HG03575 (cell line): ENCODE measurements at regions not wholly inside any gene's neighbourhood (a gene's known extent, or its start where the extent isn't known, plus 50 kb on each side); places are given as distances from the start of the nearest gene placed in this dataset.

Experiments used
- ATAC-seq: cut with Tn5 transposase; IDR thresholded peaks from one replicate; pipeline ENCODE4 v1.9.1; 2021; ENCODE audit not compliant: unreplicated experiment, insufficient number of reproducible peaks, low FRiP score; ENCODE audit errors: extremely low read depth

DNA sequence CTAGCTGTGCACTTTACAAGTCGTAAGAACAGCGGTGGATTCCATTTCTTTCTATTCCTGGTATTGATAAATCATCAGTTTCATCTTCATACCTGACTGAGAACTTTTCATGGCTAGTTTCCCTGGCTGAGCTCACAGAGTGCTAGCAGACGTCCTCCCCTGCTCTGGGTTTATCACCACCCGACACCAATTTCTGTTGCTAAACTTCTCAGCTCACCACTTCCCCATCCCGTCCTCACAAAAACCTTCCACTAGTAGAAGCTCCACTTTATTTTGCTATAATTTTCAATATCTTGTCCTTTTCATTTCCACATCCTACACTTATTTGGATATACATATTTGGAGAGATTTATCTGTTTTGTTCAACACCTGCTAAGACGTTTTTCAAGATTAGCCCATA lies 869.4 kb upstream of the FRG1 start:
- ATAC-seq, result no peak

DNA sequence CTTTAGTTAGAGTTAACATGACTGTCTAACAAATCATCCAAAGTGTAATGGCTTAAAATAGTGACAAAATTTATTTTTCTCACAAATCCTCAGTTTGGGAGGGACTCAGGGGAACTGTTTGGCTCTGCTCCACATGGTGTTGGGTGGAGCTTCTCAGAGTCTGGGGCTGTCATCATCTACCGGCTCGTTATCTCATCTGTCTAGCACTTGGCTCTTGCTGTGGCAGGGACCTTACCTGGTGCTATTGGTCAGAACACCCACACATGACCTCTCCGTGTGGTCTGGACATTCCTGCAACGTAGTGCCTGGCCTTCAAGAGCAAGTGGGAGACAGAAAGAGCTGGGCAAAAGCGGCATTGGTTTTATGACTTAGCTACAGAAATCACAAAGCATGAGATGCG lies 866.9 kb upstream of the FRG1 start:
- no peak for ATAC-seq

DNA sequence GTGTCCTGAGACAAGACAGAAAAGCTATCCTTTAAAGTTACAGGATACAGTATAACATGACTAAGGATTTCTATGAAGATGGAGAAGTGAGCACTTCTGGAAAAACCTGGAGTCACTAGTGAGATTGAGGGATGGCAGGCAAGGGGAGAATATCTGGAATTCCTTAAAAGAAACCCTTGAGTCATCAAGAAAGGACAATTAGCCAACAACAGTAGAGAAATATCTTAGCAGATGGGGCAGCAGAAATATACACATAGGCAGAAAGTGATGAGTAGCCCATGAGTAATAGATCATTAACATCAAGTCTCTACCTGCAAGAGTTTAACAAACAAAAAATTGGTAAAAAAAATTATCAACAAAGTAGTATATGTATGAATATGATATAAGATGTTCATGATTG lies 858.8 kb upstream of the FRG1 start:
- ATAC-seq, result no peak

DNA sequence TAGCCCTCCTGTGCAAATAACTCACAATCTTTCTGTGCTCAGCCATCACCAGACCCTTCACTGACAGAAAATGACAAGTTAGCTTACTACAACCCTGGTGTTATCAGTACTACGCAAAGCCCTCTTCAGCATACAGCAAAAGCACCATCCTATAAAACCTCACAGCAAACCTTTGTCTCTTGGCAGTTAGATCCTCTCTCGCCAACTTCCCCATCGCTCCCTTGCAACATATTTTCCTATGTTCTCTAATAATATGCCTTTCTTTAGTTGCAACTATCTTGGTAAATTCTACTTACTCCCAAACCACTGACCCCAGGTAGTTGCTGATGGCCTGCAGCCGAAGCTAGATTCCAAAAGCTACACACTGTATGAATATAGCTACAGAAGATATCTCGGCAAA lies 856.9 kb upstream of the FRG1 start:
- no peak for ATAC-seq

DNA sequence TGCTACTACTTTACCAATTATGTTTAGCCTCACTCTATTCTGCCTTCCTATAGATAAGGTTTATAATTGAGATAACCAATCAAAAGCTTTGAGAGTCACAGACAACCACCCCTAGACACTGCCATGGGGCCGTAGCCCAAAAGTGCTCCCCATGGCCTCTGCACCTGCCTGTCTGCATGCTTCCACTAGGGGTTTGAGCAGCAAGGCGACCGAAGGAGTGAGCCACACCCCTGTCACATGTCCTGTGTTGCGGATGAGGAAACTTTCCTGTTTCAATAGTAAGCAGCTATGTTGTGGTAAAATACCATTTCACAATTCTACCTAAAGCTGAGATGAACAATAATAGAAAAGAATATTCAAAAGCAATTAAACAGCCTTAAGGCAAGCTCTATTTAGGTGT lies 856.0 kb upstream of the FRG1 start:
- ATAC-seq, result no peak

DNA sequence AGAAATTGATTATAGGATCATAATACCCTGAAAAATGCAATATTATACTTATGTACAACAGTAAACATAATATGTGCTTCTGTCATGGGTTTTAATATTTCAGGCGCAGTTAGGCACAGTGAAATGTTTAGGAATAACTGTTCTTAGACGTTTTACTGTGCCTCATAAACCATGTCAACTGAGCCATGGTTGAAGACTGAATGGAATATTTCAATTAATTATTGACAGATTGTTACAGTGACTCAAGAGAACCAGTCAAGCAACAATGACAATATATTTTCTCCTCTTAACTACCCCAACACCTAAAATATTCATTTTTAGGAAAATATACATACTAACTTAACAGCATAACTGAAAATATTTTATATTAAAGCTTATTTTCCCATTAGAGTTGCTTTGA lies 852.7 kb upstream of the FRG1 start:
- ATAC-seq, result no peak

DNA sequence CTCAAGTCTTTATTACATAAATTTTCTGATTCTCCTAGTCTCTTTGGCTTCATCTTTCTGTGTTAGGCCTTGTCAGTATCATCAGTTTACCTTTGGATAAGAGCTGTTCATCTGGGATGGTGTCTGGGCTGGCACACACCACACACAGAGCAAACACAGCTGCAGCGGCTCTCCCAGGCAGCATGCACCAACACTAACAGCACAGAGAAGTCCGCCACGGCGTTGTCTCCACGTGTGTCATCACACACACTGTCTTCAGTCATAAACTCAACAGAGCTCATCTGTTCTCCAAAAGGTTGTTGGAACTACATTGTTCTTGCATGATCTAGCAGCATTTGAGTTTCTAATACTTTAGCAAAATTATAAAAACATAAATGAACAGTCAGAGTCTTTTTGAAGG lies 851.9 kb upstream of the FRG1 start:
- ATAC-seq, result no peak

DNA sequence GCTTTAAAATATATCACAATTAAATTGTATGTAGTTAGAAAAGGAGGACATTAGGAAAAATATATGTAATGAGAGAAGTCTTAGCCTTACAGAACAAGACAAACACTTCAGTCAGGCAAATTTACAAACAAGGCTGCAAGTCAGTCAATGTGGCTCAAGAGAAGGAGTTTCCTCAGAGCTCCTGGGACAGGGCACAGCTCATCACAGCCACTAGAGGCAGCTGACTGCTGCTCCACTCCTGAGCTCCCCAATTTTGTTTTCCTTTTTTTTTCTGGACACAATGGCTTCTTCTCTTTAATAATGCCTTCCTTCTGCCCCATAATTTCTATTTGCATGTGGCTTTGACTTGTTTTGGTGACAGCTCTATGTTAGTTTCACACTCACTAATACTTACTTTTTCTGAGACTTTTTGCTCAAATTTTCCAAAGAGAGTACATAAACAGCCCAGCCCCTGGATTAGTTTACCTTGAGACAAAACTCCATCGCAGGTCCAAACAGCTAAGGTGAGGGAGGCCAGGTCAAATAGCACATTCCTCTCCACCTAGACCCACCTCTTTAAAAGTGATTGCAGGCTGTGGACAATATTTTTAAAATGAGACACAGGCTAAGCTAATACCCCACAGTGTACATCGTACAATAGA lies 850.4 kb upstream of the FRG1 start:
- ATAC-seq, result no peak

DNA sequence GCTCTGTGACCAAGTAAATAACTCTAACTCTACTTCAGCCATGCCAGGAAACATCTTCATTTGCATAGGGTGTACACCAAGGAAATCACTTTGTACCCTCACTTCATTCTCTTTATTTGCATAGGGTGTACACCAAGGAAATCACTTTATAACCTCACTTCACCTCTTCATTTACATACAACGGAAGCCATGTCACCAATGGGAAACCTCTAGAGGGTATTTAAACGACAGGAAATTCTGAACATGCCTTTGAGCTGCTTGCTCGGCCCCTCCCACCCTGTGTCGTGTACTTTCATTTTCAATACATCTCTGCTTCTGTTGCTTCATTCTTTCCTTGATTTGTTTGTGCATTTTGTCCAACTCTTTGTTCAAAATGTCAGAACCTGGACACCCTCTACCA lies 848.1 kb upstream of the FRG1 start:
- no peak for ATAC-seq

DNA sequence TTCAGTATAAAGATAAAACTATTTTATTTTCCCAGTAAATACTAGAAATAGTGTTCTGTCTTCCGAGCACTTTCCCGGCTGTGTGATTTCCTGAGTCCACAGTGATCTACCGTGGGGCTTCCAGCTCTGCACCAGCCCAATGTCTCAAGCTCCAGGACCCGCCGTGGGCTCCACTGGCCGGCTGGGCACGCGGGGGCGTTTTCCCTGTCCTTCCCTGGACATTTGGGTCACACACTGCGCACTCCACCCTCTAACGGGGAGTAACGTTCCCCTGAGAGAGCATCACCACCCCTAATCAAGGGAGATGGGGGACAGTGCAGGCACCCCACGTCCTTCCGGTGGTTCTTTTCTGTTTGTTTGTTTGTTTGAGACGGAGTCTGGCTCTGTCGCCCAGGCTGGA lies 844.6 kb upstream of the FRG1 start:
- no peak for ATAC-seq

DNA sequence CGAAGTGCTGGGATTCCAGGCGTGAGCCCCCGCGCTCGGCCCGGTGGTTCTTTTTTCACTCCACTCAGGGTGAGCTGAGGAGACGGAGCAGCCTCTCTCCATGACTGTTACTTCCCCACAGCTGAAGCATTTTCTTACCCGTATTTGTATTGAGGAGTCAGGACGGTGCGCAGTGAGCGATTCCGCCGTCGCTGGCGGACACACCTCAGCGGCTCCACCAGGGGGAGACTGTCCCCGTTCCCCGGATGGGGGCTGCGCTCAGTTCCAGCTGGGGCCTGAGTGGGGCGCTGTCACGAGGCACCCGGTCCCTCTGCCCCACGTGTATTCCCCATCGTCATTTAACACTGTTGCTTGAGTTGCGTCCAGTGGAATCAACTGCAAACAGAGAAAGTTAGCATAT lies 844.0 kb upstream of the FRG1 start:
- ATAC-seq, result no peak

DNA sequence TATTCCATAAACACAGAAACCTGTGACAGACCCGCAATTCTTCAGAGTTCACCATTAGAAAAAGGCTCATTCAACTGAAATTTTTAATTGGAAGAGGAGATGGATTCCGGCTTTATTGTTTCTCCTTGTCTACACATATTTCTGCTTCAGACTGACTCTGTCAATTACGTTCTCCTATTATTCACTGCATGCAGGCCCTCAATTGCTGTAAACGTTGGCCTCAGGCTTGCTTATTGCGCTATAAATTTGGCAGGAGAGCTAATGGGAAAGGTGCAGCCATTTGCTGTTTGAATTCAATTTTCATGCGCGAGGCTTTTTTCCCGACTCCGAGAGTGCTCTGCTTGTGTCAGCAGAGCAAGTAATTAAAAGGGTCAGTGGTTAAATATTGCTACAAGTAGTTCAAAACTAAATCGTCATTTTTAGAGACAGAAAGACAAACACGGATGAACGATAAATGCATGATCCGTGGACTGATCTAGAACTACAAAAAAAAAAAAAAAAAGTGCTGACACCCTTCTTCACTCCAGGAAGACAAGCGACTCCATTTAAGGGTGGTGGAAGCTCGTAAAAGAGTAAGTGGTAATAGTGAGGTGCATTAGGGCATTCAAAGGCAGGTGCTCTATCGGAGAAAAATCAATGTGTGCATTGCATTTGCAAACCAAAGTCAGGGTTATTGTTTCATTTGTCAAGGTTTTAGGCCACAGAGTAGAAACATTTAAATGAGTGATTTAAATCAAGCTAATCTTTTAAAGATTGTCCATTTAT lies 841.6 kb upstream of the FRG1 start:
- no peak for ATAC-seq

DNA sequence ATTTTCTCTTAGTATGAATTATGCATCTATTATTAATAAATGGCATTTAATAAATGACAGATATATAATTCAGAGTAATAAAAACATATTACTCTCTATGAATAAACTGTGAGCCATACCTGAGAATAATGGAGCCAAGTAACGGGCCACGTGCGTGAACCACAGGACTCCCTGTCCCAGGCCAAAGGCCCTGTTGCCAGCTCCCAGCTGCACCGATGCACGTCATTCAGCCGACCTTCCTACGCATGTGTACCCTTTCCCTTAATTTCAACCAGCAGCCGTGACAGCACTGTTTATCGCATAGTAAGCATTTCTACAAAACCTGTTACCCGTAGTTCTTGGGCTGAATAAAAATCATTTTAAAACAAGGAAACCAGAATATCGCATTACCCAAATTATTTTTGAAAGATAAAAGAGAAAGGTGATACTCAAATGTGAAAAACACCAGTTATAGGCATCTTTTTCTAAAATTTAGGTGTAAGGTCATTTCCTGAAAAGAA lies 827.2 kb upstream of the FRG1 start:
- ATAC-seq, result no peak

DNA sequence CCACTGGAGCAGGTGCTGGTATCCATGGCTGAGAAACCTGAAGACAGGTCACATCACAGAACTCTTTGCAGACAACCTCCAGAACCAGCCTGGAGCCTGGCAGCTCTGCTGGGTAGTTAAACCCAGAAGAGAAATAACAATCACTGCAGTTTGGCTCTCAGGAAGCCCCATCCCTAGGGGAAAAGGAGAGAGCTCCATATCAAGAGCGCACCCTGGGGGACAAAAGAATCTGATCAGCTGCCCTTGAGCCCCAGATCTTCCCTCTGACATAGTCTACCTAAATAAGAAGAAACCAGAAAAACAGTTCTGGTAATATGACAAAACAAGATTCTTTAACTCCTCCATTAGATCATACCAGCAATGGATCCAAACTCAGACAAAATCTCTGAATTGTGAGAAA lies 823.2 kb upstream of the FRG1 start:
- no peak for ATAC-seq

DNA sequence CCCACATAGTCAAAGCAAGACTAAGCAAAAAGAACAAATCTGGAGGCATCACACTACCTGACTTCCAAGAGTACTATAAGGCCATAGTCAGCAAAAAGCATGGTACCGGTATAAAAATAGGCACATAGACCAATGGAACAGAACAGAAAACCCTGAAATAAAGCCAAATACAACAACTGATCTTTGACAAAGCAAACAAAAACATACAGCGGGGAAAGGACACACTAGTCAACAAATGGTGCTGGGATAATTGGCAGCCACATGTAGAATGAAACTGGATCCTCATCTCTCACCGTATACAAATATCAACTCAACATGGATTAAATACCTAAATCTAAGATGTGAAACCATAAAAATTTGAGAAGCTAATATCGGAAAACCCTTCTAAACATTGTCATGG lies 819.3 kb upstream of the FRG1 start:
- ATAC-seq, result no peak

DNA sequence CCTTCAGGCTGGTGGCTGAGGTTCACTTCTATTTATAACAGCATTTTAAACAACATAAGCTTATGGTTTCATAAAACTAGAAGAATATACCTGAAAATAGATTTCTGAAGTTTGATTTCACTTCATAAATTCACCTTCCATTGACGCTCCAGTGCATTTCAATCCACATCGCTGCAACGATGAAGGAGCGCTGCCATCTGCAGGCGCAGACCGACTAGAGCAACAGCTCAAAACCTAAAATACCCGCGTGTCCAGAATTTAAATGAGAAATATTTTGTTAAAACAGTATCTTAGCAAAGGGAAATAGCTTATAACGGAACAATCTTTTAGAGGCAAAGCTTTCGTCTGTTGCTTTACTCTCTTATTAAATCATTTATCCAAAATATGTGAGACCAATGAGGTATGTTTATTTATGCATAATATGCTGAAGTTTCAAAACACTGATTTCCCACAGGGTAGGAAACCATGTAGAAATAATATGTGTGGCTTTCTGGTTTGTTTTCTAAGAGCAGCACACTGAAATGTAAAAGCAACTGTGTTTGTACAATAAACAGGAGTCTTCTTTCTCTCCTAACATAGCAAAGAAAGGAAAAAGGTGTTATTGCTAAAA lies 816.4 kb upstream of the FRG1 start:
- ATAC-seq, result no peak

DNA sequence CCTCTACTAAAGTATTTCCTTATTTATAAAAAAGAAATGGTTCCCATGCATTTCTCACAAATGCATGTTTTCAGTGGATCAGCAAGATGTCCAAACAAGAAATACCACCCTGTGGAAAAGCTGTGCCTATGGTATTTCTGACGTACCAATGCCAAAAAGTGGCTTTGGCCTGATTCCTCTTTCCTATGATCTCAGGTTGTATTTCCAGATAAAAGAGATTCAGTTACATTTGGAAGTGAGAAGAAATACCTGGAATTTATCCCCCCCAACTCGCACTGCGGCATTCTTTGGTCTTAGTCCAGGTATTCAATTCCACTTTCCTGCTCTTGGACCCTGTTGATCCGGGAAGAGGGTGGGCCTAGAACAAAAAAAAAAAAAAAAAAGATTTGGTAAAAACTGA lies 815.9 kb upstream of the FRG1 start:
- ATAC-seq, result no peak

DNA sequence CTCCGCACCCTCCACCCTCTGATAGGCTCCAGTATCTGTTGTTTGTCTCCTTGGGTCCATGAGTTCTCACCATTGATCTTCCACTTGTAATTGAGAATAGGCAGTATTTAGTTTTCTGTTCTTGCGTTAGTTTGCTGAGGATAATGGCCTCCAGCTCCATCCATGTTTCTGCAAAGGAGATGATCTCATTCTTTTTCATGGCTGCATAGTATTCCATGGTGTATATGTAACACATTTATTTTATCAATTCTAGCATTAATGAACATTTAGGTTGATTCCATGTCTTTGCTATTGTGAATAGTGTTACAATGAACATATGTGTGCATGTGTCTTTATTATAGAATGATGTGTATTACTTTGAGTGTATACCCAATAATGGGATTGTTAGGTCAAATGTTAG lies 814.6 kb upstream of the FRG1 start:
- no peak for ATAC-seq

DNA sequence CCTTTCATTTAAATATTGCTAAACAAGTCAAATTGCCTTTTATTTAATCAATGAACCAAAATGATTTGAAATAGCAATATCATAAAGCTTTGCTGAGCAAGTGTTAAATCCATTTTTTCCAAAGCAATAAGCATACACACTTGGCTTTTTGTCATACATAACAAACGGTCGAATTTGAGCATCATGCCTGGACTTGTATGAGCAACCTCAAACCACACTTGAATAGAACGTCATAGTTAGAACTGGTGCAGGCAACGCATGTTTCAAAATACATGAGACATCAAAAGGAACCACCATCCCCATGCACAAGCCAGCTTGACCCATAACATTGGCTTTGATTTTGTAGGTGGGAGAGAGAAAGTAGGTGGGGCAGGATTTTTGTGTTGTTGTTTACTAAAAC lies 812.3 kb upstream of the FRG1 start:
- no peak for ATAC-seq

DNA sequence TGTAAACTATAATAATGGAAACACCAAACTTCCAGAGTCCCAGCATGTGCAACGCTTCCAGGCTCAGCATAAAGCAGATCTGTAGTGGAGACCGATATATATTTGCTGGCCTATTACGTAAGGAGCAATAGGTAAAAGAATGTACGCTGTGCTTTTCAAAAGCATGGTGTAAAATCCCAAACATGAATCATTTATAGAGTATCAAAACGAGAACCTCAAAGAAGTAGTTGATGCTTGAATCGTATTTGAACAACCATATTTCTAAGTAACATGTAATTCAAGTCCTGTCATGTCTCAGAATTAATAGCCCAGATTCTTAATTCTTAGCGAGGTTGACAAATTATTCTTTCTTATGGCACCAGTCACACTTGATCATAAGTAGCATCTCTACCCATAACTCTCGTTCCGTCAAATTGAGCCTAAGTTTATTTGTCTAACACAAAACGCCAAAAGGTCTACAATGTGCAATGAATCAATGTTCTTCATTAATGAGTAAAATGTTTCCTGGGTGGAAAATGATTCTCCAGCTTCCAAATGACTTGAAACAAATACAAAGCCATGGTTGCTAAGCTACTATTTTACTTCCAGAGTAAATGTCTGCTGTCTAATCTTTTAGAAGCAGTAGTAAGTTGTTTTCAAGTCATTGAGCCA lies 811.5 kb upstream of the FRG1 start:
- no peak for ATAC-seq
